Smooth muscle cell (in vitro differentiated cells): ENCODE measurements at regions not wholly inside any gene's neighbourhood (a gene's known extent, or its start where the extent isn't known, plus 50 kb on each side); places are given as distances from the start of the nearest gene placed in this dataset.
"Not testable (repeated sequence)": the region's sequence is repeated elsewhere in the genome, so short reads cannot be mapped to it uniquely, and the experiment has no call there.

Experiments
- DNase-seq: peaks from one replicate; lab custom pipeline; 2025; ENCODE audit not compliant: unreplicated experiment; lab: John Stamatoyannopoulos, UW
- H2AFZ ChIP-seq: fragments of 200-600 bp; sonication (generic); 2 replicates; pipeline ENCODE4 v1.6.0; 2016; ENCODE audit warnings: antibody characterized with exemption, low read depth, mild to moderate bottlenecking
- H3F3A ChIP-seq: fragments of 200-600 bp; sonication (generic); 2 replicates; pipeline ENCODE4 v1.6.0; 2017; ENCODE audit warnings: antibody characterized with exemption, low read depth
- H3K27ac ChIP-seq: fragments of 200-600 bp; sonication (generic); 2 replicates; pipeline ENCODE4 v1.5.1; 2016; ENCODE audit warnings: low read depth, mild to moderate bottlenecking
- H3K27me3 ChIP-seq: fragments of 200-600 bp; sonication (generic); 2 replicates; pipeline ENCODE4 v1.6.1; 2016; ENCODE audit warnings: low read depth, mild to moderate bottlenecking
- H3K36me3 ChIP-seq: fragments of 200-600 bp; sonication (generic); 2 replicates; pipeline ENCODE4 v1.5.1; 2016; ENCODE audit warnings: low read depth
- H3K4me1 ChIP-seq: fragments of 200-600 bp; sonication (generic); 2 replicates; pipeline ENCODE4 v1.5.1; 2016; ENCODE audit warnings: low read depth
- H3K4me2 ChIP-seq: fragments of 200-600 bp; sonication (generic); 2 replicates; pipeline ENCODE4 v1.6.0; 2016; ENCODE audit warnings: mild to moderate bottlenecking
- H3K4me3 ChIP-seq: fragments of 200-600 bp; sonication (generic); 2 replicates; pipeline ENCODE4 v1.5.1; 2016; ENCODE audit warnings: mild to moderate bottlenecking
- H3K79me2 ChIP-seq: fragments of 200-600 bp; sonication (generic); 2 replicates; pipeline ENCODE4 v1.6.0; 2016; ENCODE audit warnings: low read depth, mild to moderate bottlenecking
- H3K9ac ChIP-seq: fragments of 200-600 bp; sonication (generic); 2 replicates; pipeline ENCODE4 v1.6.0; 2016; ENCODE audit warnings: low read depth
- H3K9me3 ChIP-seq: fragments of 200-600 bp; sonication (generic); replicated peaks from 2 replicates; pipeline ENCODE4 v1.5.1; 2016; ENCODE audit warnings: low read depth
- H4K20me1 ChIP-seq: fragments of 200-600 bp; sonication (generic); 2 replicates; pipeline ENCODE4 v1.6.0; 2016; ENCODE audit warnings: low read depth
- CTCF ChIP-seq: fragments of 200-600 bp; sonication (generic); IDR thresholded peaks from 2 replicates; pipeline ENCODE4 v1.5.1; 2017; ENCODE audit warnings: borderline replicate concordance, mild to moderate bottlenecking, antibody characterized with exemption; ENCODE audit not compliant: insufficient read depth, poor library complexity, severe bottlenecking
- WGBS: methylation state at CpG from one replicate; pipeline ENCODE4 v1.1.7; 2016; ENCODE audit warnings: low lambda C conversion rate; 5-methylcytosine and 5-hydroxymethylcytosine counted together

- Histone ChIP-seq H4K20me1 (no peaks in the 10 kb centered on the region), H3K79me2 (no peaks in the 10 kb centered on the region), H3K4me3 (no peak overlapping the region), H3F3A (no peaks in the 10 kb centered on the region), H3K4me2 (no peak overlapping the region), H3K4me1 (peaks cover 11% of the 10 kb centered on the region), H3K36me3 (no peaks in the 10 kb centered on the region), H3K27ac (no peak overlapping the region), H3K9me3 (no peaks in the 10 kb centered on the region), H2AFZ (no peak overlapping the region), H3K9ac (no peak overlapping the region), H3K27me3 (no peaks in the 10 kb centered on the region)
- no peak for TF ChIP-seq CTCF
- no peak for DNase-seq
- 92% methylated on average over 1 of the region's 1 CpG for WGBS
Observed at GRCh38 chr14:71765505-71765904, 166.7 kb upstream of the RGS6 start.

GRCh38 chr14:71770431-71770830, 161.8 kb upstream of the RGS6 start:
- H2AFZ ChIP-seq = no peak overlapping the region
- no peaks in the 10 kb centered on the region for H3K4me1 ChIP-seq
- no peak for DNase-seq
- no peaks in the 10 kb centered on the region for H3F3A ChIP-seq
- TF ChIP-seq CTCF = no peak
- H3K4me2 ChIP-seq = no peak overlapping the region
- WGBS = 95% methylated on average over 3 of the region's 3 CpGs
- H3K9me3 ChIP-seq = no peaks in the 10 kb centered on the region
- H3K27me3 ChIP-seq = no peaks in the 10 kb centered on the region
- H3K36me3 ChIP-seq = no peaks in the 10 kb centered on the region
- H3K79me2 ChIP-seq = no peaks in the 10 kb centered on the region
- H3K27ac ChIP-seq = no peak overlapping the region
- no peak overlapping the region for H3K9ac ChIP-seq
- no peak overlapping the region for H3K4me3 ChIP-seq
- H4K20me1 ChIP-seq = no peaks in the 10 kb centered on the region

DNA sequence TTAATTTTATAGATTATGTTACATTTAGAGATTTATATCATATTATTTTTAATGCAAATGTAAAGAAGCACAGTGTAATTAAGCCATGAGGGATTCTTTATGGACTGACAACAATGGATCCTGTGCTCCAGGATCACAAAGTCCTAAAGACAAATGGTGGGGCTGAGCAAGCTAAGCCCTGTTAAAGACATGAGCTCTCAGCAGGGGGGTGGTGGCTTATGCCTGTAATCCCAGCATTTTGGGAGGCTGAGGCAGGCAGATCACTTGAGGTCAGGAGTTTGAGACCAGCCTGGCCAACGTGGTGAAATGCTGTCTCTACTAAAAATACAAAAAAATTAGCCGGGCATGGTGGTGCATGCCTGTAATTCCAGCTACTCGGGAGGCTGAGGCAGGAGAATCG, 160.8 kb upstream of the RGS6 start:
- H3K4me1 ChIP-seq, H2AFZ ChIP-seq, H3K36me3 ChIP-seq, DNase-seq, H3F3A ChIP-seq, H3K9ac ChIP-seq, H3K79me2 ChIP-seq, H3K27me3 ChIP-seq, H4K20me1 ChIP-seq, H3K4me3 ChIP-seq, H3K4me2 ChIP-seq, H3K9me3 ChIP-seq, H3K27ac ChIP-seq: not testable (repeated sequence)
- WGBS = 93% methylated on average over 4 of the region's 4 CpGs

- not testable (repeated sequence) for H3K9ac ChIP-seq, H3K4me1 ChIP-seq, DNase-seq, H3K27me3 ChIP-seq, H3F3A ChIP-seq, H3K36me3 ChIP-seq, H3K27ac ChIP-seq, H4K20me1 ChIP-seq, H3K79me2 ChIP-seq, H3K4me3 ChIP-seq, H2AFZ ChIP-seq, H3K9me3 ChIP-seq, H3K4me2 ChIP-seq
- 96% methylated on average over 17 of the region's 17 CpGs for WGBS
Observed at GRCh38 chr14:71771996-71772395, 160.2 kb upstream of the RGS6 start.

GRCh38 chr14:71773898-71774481, 158.2 kb upstream of the RGS6 start:
- Histone ChIP-seq H3K27ac (no peak overlapping the region), H3K9me3 (no peaks in the 10 kb centered on the region), H2AFZ (no peak overlapping the region), H4K20me1 (no peaks in the 10 kb centered on the region), H3K36me3 (no peaks in the 10 kb centered on the region), H3K9ac (no peak overlapping the region), H3K4me1 (peaks cover 5% of the 10 kb centered on the region), H3K79me2 (no peaks in the 10 kb centered on the region), H3F3A (no peaks in the 10 kb centered on the region), H3K4me2 (no peak overlapping the region), H3K27me3 (no peaks in the 10 kb centered on the region), H3K4me3 (no peak overlapping the region)
- WGBS = 90% methylated on average over 3 of the region's 3 CpGs
- TF ChIP-seq CTCF = no peak
- DNase-seq = no peak
